DMS153 (cell line): ENCODE measurements at regions not wholly inside any gene's neighbourhood (a gene's known extent, or its start where the extent isn't known, plus 50 kb on each side); places are given as distances from the start of the nearest gene placed in this dataset.
A peak's percentile ranks its signal among the peaks of the same experiment; 100 is the strongest.
"Not testable (repeated sequence)": the region's sequence is repeated elsewhere in the genome, so short reads cannot be mapped to it uniquely, and the experiment has no call there.

Experiments
- DNase-seq: peaks from one replicate; lab custom pipeline; 2025; lab: John Stamatoyannopoulos, UW

- DNase-seq, result no peak
Measured at GRCh38 chr1:73842436-73842835, 355.5 kb downstream of the LRRIQ3 start.

DNA sequence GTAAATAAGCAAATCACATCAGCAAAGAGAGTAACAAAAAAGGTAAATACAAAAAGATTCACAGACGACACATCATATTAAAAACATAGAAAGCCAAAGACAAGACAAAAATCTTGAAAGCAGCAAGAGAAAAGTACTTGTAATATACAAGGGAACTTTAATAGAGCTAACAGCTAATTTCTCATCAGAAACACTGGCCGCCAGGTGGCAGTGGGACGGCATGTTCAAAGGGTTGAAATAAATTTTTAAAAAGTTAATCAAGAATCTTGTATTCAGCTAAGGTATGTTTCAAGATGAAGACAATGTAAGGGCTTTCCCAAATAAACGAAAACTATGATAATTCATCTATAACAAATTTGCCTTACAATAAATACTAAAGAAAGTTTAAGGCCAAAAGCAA, 358.1 kb downstream of the LRRIQ3 start:
- no peak for DNase-seq

DNA sequence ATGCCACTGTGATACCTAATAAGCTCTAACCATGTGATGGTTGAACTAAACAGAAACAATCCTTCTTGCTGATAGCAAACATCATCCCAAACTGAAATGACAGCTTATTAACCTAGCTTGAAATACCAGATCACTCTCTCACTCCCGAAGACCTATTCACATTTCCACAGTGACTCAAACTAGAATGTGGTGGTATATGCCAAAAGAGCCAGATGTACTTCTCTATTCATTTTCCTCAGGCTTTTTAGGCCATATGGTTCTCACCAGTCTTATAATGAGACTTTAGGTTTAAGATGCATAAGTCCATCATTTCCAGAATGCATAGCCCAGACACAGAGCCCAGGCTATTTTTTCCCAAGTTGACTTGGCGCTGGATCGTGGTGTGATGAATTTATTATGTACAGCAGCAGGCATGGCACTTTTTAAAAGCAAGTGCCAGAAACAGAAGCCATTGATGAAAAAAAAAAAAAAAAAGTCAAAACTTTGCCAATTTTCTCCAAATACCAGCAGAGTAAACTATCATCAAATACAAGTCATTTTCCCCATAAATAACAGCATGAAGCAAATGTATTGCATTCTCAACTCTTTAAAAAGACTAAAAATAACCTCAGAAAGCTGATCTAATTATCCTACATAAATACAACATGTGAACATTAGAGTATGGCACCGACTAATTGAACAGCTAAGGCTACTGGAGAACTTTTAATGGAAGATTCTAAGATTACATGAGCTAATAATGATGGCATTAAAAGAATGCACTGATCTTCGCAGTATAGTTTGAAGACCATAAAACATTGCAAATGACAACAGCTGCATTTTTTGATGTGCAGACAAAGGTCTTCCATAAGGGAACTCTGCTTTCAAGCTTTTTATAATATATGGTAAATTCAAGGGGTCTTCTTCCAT, 365.4 kb downstream of the LRRIQ3 start:
- no peak for DNase-seq

DNA sequence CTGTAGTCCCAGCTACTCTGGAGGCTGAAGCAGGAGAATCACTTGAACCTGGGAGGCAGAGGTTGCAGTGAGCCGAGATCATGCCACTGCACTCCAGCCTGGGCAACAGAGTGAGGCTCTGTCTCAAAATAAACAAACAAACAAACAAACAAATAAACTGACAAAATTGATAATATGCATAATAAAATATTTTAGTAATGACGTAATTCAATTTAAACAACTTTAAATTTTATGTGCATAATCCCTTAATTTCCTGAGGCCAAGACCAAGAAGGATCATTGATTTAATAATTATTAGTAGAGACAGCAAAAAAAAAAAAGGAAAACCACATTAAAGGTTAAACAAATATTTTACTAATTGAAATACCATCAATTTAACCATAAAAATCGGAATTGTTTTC, 370.7 kb downstream of the LRRIQ3 start:
- not testable (repeated sequence) for DNase-seq

DNA sequence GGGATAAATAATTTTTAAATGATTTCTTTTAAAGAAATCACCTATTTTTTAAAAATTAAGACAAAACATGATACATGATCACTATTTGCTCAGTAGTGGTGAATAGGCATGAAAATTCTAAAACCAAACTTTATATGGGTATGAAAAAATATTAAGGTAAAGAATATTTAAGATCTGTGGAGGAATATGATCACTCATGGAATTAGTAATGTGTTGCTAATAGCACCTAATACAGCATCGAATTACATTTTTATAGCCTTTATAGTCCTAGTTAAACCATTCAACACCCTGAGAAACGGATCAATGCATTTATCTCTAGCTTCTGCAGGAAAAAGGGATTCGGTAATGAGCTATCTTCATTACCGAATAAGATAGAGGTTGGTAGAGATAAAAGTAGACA, 373.9 kb downstream of the LRRIQ3 start:
- no peak for DNase-seq

- no peak for DNase-seq
Measured at GRCh38 chr1:73821520-73821919, 376.5 kb downstream of the LRRIQ3 start.

- no peak for DNase-seq
Measured at GRCh38 chr1:73820843-73821242, 377.1 kb downstream of the LRRIQ3 start.

- DNase-seq, result peak; percentile 20
Measured at GRCh38 chr1:73813716-73814115, 384.3 kb downstream of the LRRIQ3 start.

GRCh38 chr1:73813236-73813635, 384.7 kb downstream of the LRRIQ3 start:
- DNase-seq, result no peak

DNA sequence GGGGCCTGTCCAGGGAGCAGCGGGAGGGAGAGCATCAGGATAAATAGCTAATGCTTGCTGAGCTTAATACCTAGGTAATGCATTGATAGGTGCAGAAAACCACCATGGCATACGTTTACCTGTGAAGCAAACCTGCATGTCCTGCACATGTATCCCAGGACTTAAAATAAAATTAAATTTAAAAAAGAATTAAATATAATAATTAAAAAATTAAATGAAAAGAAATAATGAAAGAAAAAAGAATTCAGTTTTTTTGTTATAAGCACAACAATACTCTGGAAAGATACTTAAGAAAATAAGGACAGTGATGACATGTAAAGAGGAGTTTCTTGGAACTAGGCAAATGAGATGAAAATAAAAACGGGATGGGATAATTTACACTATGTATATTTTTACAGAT, 386.2 kb downstream of the LRRIQ3 start:
- DNase-seq, result no peak

- DNase-seq, result no peak
Measured at GRCh38 chr1:73804935-73805334, 393.0 kb downstream of the LRRIQ3 start.

DNA sequence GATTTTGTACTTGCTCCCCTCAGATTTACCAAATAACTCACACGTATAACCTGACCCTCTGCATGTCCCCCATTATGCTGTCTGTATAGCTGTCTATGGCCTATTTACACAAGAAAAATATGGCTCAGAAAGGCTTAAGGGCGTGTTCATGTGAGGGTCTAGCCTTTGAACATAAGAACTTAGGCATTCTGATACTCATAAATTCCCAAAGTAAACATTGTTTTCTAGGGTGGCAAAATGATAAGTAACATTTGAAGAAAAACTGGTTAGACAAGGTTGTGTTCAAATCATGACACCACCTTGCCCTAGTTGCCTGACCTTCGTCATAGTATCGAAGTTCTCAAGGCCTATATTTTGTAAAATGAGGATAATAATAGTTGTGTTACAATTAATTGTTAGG, 394.6 kb downstream of the LRRIQ3 start:
- DNase-seq, result no peak

GRCh38 chr1:73801912-73802429, 396.0 kb downstream of the LRRIQ3 start:
- DNase-seq, result no peak

DNA sequence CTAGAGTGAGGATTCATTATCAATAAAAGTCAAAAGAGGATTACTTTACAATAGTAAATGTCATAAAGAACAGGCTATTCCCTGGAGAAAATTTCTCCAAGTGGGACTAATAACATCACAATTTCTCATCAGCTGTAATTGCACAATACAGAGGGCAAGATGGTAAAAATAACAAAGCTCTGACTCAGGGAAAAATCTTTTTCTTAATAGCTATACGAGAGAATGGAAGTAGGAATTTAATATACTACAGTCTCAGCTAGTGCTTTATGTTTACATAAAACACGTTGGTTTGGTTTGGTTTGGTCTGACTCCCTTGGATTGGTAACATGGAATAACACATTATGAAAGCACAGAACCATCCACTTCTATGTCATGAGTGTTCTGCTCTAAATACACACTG, 397.6 kb downstream of the LRRIQ3 start:
- no peak for DNase-seq

DNA sequence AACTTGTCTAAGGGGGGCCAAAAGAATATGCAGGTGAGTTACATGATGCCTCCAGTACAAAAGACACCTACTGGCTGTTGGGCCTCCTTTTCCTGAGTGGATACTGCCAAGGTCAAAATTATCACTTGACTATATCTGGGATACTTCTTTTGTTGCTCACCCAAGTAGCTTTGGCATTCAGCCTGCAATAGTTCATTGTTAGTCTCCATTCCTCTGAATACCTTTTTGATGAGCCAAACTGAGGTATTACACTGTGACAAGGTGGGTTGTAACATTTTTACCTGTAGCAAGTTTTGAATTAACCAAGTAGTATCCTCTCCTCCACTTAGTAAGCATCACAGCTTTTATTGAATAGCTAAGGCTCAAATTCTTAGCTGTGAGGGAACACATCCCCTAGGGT, 408.0 kb downstream of the LRRIQ3 start:
- no peak for DNase-seq

DNA sequence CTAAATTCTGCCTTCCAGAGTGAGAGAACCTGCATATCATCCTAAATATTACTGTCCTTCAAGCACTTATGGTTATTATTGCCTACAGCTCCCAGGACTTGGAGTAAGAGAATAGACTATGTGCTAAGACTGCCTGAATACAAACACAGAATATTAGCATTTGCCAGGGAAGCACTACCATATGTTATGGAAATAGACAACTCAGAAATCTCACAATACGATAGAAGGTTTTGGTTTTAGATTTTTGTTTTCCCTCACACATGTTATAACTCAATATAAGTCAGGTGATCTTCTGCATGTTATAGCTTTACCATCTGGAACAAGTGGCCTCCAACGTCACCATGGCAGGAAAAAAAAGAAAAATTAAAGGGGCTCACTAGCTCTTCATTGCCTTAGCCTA, 413.9 kb downstream of the LRRIQ3 start:
- no peak for DNase-seq

DNA sequence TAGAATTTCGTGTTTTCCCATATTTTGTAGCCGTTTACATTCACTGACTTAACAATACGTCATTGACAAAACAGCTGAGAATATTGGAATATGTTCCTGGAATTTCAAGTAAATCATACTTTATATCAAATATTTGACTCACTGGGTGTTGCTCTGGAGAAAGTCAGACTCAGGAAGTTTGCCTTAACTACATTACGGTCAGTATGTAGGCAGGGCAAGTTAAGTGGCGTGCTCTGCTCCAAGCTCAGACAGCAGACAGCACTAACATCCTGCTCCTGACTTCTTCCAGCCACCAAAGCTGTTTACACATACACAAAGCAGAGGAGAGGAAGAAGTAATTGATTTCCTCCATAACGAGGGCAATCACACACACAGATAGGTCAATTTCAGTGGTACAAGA, 414.6 kb downstream of the LRRIQ3 start:
- no peak for DNase-seq

DNA sequence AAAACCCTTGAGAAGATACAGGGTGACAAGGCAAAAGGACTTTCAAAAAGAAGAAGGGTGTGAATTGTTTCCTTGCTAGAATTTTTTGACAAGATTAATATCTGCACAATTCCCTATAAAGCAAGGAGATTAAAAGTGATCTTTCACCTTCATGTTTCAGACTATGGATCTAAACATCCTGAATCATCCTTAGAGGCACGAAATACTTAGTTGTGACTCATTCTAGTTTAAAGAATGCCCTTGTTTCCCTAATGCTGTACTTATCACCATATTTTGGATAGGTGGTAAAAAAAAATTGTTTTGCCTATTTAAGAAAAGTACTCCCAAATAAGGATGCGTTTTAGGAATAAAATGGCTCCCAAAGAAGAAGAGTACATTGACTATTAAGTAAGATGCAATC, 415.1 kb downstream of the LRRIQ3 start:
- DNase-seq, result no peak

DNA sequence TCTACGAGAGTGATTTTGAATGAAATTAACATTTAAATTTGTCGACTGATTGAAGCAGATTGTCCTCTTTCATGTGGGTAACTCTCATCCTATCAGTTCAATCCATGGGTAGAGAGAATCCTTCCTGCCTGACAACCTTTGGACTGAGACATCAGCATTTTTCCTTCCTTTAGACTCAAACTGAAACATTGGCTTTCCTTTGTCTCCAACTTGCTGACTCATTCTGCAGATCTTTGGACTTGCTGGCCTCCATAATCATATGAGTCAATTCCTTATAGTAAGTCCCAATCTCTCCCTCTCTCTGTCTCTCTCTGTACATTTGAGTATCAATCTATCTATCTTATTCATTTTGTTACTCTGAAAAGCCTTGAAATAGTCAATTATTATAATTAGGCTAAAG, 416.7 kb downstream of the LRRIQ3 start:
- no peak for DNase-seq

- DNase-seq, result no peak
Measured at GRCh38 chr1:73778471-73778870, 419.5 kb downstream of the LRRIQ3 start.

DNA sequence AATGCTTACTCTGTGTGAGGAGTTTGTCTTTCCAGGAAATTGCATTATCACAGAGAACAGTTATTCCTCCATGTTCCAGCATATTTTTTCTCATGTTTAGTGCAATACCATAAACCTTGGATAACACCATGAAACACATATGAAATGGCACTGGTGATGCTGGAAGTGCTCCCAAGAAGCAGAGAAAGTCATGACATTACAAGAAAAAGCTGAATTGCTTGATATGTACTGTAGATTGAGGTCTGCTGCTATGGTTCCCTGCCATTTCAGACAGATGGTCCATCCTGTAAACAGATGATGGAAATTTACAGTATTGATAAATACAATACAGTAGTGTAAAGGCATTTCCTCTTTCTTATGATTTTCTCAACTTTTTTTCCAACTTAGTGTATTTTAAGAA, 422.1 kb downstream of the LRRIQ3 start:
- DNase-seq, result no peak

GRCh38 chr1:73772941-73773340, 425.0 kb downstream of the LRRIQ3 start:
- no peak for DNase-seq

DNA sequence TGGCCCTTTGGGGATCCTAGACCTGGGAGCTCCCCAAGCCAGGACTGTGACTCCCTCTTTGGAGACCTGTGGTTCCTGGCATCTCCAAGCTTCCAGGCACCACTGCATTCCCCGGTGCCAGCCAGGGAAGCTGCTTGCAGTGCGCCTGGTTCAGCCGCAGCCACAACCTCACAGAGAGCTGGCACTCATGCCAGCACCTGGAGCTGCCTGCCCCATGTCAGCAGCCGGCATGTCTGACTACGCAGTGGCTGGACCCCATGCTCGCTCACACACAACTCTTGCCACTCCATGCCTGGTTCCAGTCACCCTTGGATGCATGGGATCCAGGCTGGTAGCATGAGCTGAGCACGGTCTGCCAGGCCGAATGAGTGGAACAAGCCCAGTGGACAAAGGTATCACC, 426.6 kb downstream of the LRRIQ3 start:
- no peak for DNase-seq
